Keratinocyte (primary cell): ENCODE measurements at regions not wholly inside any gene's neighbourhood (a gene's known extent, or its start where the extent isn't known, plus 50 kb on each side); places are given as distances from the start of the nearest gene placed in this dataset.

Experiments used
- DNase-seq: peaks from one replicate; pipeline ENCODE4 v3.0.0-alpha.2; 2011; ENCODE audit warnings: low read depth, missing footprints, low spot score
- FAIRE-seq: peaks from 2 replicates; lab custom pipeline; 2011; peaks lifted over from hg19 to GRCh38; lab: Jason Lieb, UNC
- H2AFZ ChIP-seq: 2 replicates; pipeline ENCODE4 v1.6.0; 2012; ENCODE audit warnings: low read length, control low read depth, inconsistent platforms; ENCODE audit not compliant: control insufficient read depth
- H3K27ac ChIP-seq: 2 replicates; pipeline ENCODE4 v1.5.1; 2011; ENCODE audit warnings: low read length; ENCODE audit not compliant: control insufficient read depth, insufficient read depth
- H3K27me3 ChIP-seq: 3 replicates; pipeline ENCODE4 v1.6.0; 2011; ENCODE audit warnings: low read length; ENCODE audit not compliant: control insufficient read depth, insufficient read depth; ENCODE audit errors: extremely low read depth
- H3K36me3 ChIP-seq, 2 experiments: 2 replicates in 1 of 2; 3 replicates in 1 of 2; pipeline ENCODE4 v1.5.1; 2011; ENCODE audit warnings: low read length in 2 of 2, mild to moderate bottlenecking in 1 of 2; ENCODE audit not compliant: control insufficient read depth in 2 of 2, insufficient read depth in 2 of 2; ENCODE audit errors: extremely low read depth in 1 of 2
- H3K4me1 ChIP-seq: 3 replicates; pipeline ENCODE4 v1.5.1; 2011; ENCODE audit warnings: low read length; ENCODE audit not compliant: control insufficient read depth, insufficient read depth; ENCODE audit errors: extremely low read depth
- H3K4me2 ChIP-seq: 3 replicates; pipeline ENCODE4 v1.6.0; 2011; ENCODE audit warnings: low read depth, low read length; ENCODE audit not compliant: control insufficient read depth, insufficient read depth; ENCODE audit errors: extremely low read depth
- H3K4me3 ChIP-seq, 3 experiments: fragments of 200-600 bp in 1 of 3; sonication (generic) in 1 of 3; 2 replicates in 2 of 3; 3 replicates in 1 of 3; pipeline ENCODE4 v1.5.1; 2011 to 2016; ENCODE audit warnings: low read length in 3 of 3, mild to moderate bottlenecking in 3 of 3, control low read depth in 2 of 3, inconsistent platforms in 1 of 3, low read depth in 1 of 3, mixed read lengths in 1 of 3, mixed run types in 1 of 3, moderate library complexity in 1 of 3; ENCODE audit not compliant: control insufficient read depth in 2 of 3, insufficient read depth in 2 of 3; ENCODE audit errors: extremely low read depth in 1 of 3
- H3K79me2 ChIP-seq: 2 replicates; pipeline ENCODE4 v1.6.0; 2012; ENCODE audit warnings: low read length; ENCODE audit not compliant: control insufficient read depth, insufficient read depth
- H3K9ac ChIP-seq: 3 replicates; pipeline ENCODE4 v1.6.0; 2011; ENCODE audit warnings: low read length; ENCODE audit not compliant: control insufficient read depth, insufficient read depth; ENCODE audit errors: extremely low read depth
- H3K9me1 ChIP-seq: 3 replicates; pipeline ENCODE4 v1.6.0; 2011; ENCODE audit warnings: low read length; ENCODE audit not compliant: control insufficient read depth, insufficient read depth; ENCODE audit errors: extremely low read depth
- H3K9me3 ChIP-seq: 2 replicates; pipeline ENCODE4 v1.5.1; 2012; ENCODE audit warnings: low read depth, low read length; ENCODE audit not compliant: control insufficient read depth
- H4K20me1 ChIP-seq: 3 replicates; pipeline ENCODE4 v1.6.0; 2011; ENCODE audit warnings: low read length; ENCODE audit not compliant: control insufficient read depth, insufficient read depth; ENCODE audit errors: extremely low read depth
- CTCF ChIP-seq, 3 experiments: IDR thresholded peaks in 1 of 3; conservative IDR thresholded peaks in 1 of 3; optimal IDR thresholded peaks in 1 of 3; 2 replicates in 2 of 3; 3 replicates in 1 of 3; pipeline versions ENCODE3 to v1.5.1; 2011; ENCODE audit warnings: low read length in 3 of 3, mild to moderate bottlenecking in 3 of 3, moderate library complexity in 2 of 3, control low read depth in 1 of 3, inconsistent platforms in 1 of 3; ENCODE audit not compliant: insufficient read depth in 2 of 3; ENCODE audit errors: extremely low read depth in 1 of 3
- EZH2 ChIP-seq: IDR thresholded peaks from one replicate; pipeline ENCODE4 v1.6.1; 2012; ENCODE audit warnings: inconsistent platforms, mild to moderate bottlenecking, low read length, moderate library complexity
- dilution Hi-C: fragments of 300-500 bp; cut with MboI; formaldehyde crosslinking; loops from one replicate; pipeline ENCODE4 v1.7.0; 2020; ENCODE audit warnings: low sequenced_read_pairs; ENCODE audit not compliant: extremely low pct_ligation_motif_present

GRCh38 chr11:15525582-15525981 lies 410.9 kb downstream of the INSC start:
- Histone ChIP-seq H3K79me2 (no peaks in the 10 kb centered on the region), H3K9me3 (peaks cover 2% of the 10 kb centered on the region)

GRCh38 chr11:15526032-15526431 lies 411.3 kb downstream of the INSC start:
- Histone ChIP-seq H3K9me1 (no peaks in the 10 kb centered on the region), H3K79me2 (no peaks in the 10 kb centered on the region), H3K4me2 (no peak overlapping the region), H4K20me1 (no peaks in the 10 kb centered on the region), H2AFZ (no peak overlapping the region), H3K27me3 (no peaks in the 10 kb centered on the region), H3K9ac (no peak overlapping the region), H3K36me3 (no peaks in the 10 kb centered on the region), H3K27ac (no peak overlapping the region), H3K4me3 (no peak overlapping the region), H3K4me1 (no peaks in the 10 kb centered on the region), H3K9me3 (peaks cover 2% of the 10 kb centered on the region)
- no peak for DNase-seq
- no peak for FAIRE-seq
- TF ChIP-seq EZH2 (no peak), CTCF (optimal IDR thresholded peaks at IDR 0.05 in 1 of 3, IDR thresholded peaks at IDR 0.05 in 1 of 3, conservative IDR thresholded peaks at IDR 0.05 in 1 of 3; ENCODE audit: extremely low read depth in 1 of 3, insufficient read depth in 2 of 3, low read length in 3 of 3) (no peak)
- dilution Hi-C loops, result no loop called here

More at GRCh38 chr11:15525582-15525981, 410.9 kb downstream of the INSC start:
- no peak overlapping the region for H3K27ac ChIP-seq
- H3K36me3 ChIP-seq, result no peaks in the 10 kb centered on the region
- H4K20me1 ChIP-seq, result no peaks in the 10 kb centered on the region
- no peaks in the 10 kb centered on the region for H3K4me1 ChIP-seq
- H3K9me1 ChIP-seq, result no peaks in the 10 kb centered on the region
- no peak overlapping the region for H3K4me2 ChIP-seq
- no peak overlapping the region for H3K9ac ChIP-seq
- DNase-seq (no peak), FAIRE-seq (no peak)
- no peak for TF ChIP-seq CTCF (optimal IDR thresholded peaks at IDR 0.05 in 1 of 3, IDR thresholded peaks at IDR 0.05 in 1 of 3, conservative IDR thresholded peaks at IDR 0.05 in 1 of 3; ENCODE audit: extremely low read depth in 1 of 3, insufficient read depth in 2 of 3, low read length in 3 of 3)
- no peak for TF ChIP-seq EZH2
- H3K27me3 ChIP-seq, result no peaks in the 10 kb centered on the region
- H3K4me3 ChIP-seq, result no peak overlapping the region
- dilution Hi-C loops, result no loop called here
- no peak overlapping the region for H2AFZ ChIP-seq
